Glomerular visceral epithelial cell (primary cell): ENCODE measurements at regions not wholly inside any gene's neighbourhood (a gene's known extent, or its start where the extent isn't known, plus 50 kb on each side); places are given as distances from the start of the nearest gene placed in this dataset.
"Not testable (repeated sequence)": the region's sequence is repeated elsewhere in the genome, so short reads cannot be mapped to it uniquely, and the experiment has no call there.

Source experiments
- DNase-seq: peaks from one replicate; pipeline ENCODE4 v3.0.0-alpha.2; 2016; ENCODE audit errors: extremely low spot score

- no peak for DNase-seq
Observed at GRCh38 chr5:75002271-75002670, 50.1 kb downstream of the GCNT4 start.

GRCh38 chr5:74995926-74996325 is 56.4 kb downstream of the GCNT4 start:
- DNase-seq: no peak

GRCh38 chr5:74994826-74995225 is 57.5 kb downstream of the GCNT4 start:
- no peak for DNase-seq

GRCh38 chr5:74993743-74994142 is 58.6 kb downstream of the GCNT4 start:
- no peak for DNase-seq

- no peak for DNase-seq
Observed at GRCh38 chr5:74992791-74993190, 59.6 kb downstream of the GCNT4 start.

- DNase-seq: no peak
Observed at GRCh38 chr5:74991522-74991921, 60.8 kb downstream of the GCNT4 start.

- DNase-seq: no peak
Observed at GRCh38 chr5:74990194-74990593, 62.2 kb downstream of the GCNT4 start.

GRCh38 chr5:74988273-74988983 is 63.9 kb downstream of the GCNT4 start:
- no peak for DNase-seq

- DNase-seq: no peak
Observed at GRCh38 chr5:74978345-74978744, 74.0 kb downstream of the GCNT4 start.

GRCh38 chr5:74977471-74977870 is 74.9 kb downstream of the GCNT4 start:
- DNase-seq: no peak

- no peak for DNase-seq
Observed at GRCh38 chr5:74976651-74977050, 75.7 kb downstream of the GCNT4 start.

GRCh38 chr5:74975582-74975981 is 76.8 kb downstream of the GCNT4 start:
- DNase-seq: no peak

GRCh38 chr5:74974451-74975091 is 77.8 kb downstream of the GCNT4 start:
- no peak for DNase-seq

GRCh38 chr5:74973694-74974093 is 78.7 kb downstream of the GCNT4 start:
- DNase-seq: no peak

GRCh38 chr5:74971947-74972460 is 80.4 kb downstream of the GCNT4 start:
- no peak for DNase-seq

- not testable (repeated sequence) for DNase-seq
Observed at GRCh38 chr5:74970891-74971290, 81.5 kb downstream of the GCNT4 start.

GRCh38 chr5:74969726-74970125 is 82.6 kb downstream of the GCNT4 start:
- no peak for DNase-seq

- no peak for DNase-seq
Observed at GRCh38 chr5:74966141-74967026, 86.0 kb downstream of the GCNT4 start.

- no peak for DNase-seq
Observed at GRCh38 chr5:74963407-74963806, 89.0 kb downstream of the GCNT4 start.

GRCh38 chr5:74957906-74958305 is 91.7 kb upstream of the FAM169A start:
- no peak for DNase-seq

GRCh38 chr5:74957029-74957784 is 91.0 kb upstream of the FAM169A start:
- DNase-seq: no peak

- no peak for DNase-seq
Observed at GRCh38 chr5:74956278-74956677, 90.1 kb upstream of the FAM169A start.
